ENCODE measurements at regions not wholly inside any gene's neighbourhood (a gene's known extent, or its start where the extent isn't known, plus 50 kb on each side); places are given as distances from the start of the nearest gene placed in this dataset.

GRCh38 chrX:85517994-85518718 is 138.7 kb upstream of the POF1B start:
- Histone ChIP-seq H3K4me2 (ENCODE audit: insufficient read depth, low read length) (no peak overlapping the region), H3K4me3 (no peak overlapping the region), H3K27me3 (ENCODE audit: control insufficient read depth in 2 of 2, insufficient read depth in 2 of 2, low read length in 2 of 2) (no peaks in the 10 kb centered on the region), H3K79me2 (ENCODE audit: control insufficient read depth, insufficient read depth, low read length) (no peaks in the 10 kb centered on the region), H3K9me1 (ENCODE audit: control insufficient read depth, insufficient read depth, low read length) (no peaks in the 10 kb centered on the region), H3K27ac (ENCODE audit: extremely low read depth, low read depth, low read length) (no peak overlapping the region), H3K36me3 (ENCODE audit: control insufficient read depth, insufficient read depth, low read length) (no peaks in the 10 kb centered on the region), H3K9ac (ENCODE audit: insufficient read depth in 1 of 2, low read depth in 2 of 2, low read length in 2 of 2) (no peak overlapping the region), H3K9me3 (replicated peaks; ENCODE audit: control insufficient read depth, insufficient read depth, low read depth, low read length) (no peaks in the 10 kb centered on the region), H2AFZ (ENCODE audit: low read depth, low read length) (no peak overlapping the region), H3K4me1 (replicated peaks in 1 of 2; ENCODE audit: control insufficient read depth in 2 of 2, insufficient read depth in 2 of 2, low read length in 2 of 2) (no peaks in the 10 kb centered on the region), H4K20me1 (replicated peaks; ENCODE audit: control insufficient read depth, insufficient read depth, low read length) (no peaks in the 10 kb centered on the region)
- DNase-seq (ENCODE audit: extremely low read depth in 1 of 4, low spot score in 3 of 4) (no peak), FAIRE-seq (no peak), ATAC-seq (no peak)
- WGBS (ENCODE audit: insufficient coverage, low coverage, missing lambda C conversion rate), result 0% methylated on average over 2 of the region's 2 CpGs
- TF ChIP-seq MTA2 (IDR thresholded peaks at IDR 0.05; ENCODE audit: low read depth) (no peak), FOXM1 (IDR thresholded peaks at IDR 0.05; ENCODE audit: low read depth) (no peak), FOXM1 (CRISPR knock-in tag; IDR thresholded peaks at IDR 0.05; ENCODE audit: low read depth) (no peak), MBD1 (CRISPR knock-in tag; IDR thresholded peaks at IDR 0.05) (no peak), POLR2AphosphoS2 (IDR thresholded peaks at IDR 0.05; ENCODE audit: low read length) (no peak), ZNF184 (CRISPR knock-in tag; IDR thresholded peaks at IDR 0.05) (no peak), MTF1 (CRISPR knock-in tag; IDR thresholded peaks at IDR 0.05; ENCODE audit: borderline replicate concordance) (no peak), OTX1 (CRISPR knock-in tag; IDR thresholded peaks at IDR 0.05) (no peak), TSC22D4 (tag; IDR thresholded peaks at IDR 0.05) (no peak), SFPQ (IDR thresholded peaks at IDR 0.05; ENCODE audit: low read depth, low read length) (no peak), POLR3G (IDR thresholded peaks at IDR 0.05; ENCODE audit: extremely low read depth, insufficient read length, insufficient replicate concordance) (no peak), NR1H2 (CRISPR knock-in tag; IDR thresholded peaks at IDR 0.05) (no peak), NR2C1 (IDR thresholded peaks at IDR 0.05) (no peak), NR2C1 (tag; IDR thresholded peaks at IDR 0.05) (no peak), ZNF311 (CRISPR knock-in tag; IDR thresholded peaks at IDR 0.05) (no peak)
- ChIA-PET CTCF (ENCODE audit: low intra/inter-chr PET ratio) (no interaction called here), POLR2A (no interaction called here)
- in situ Hi-C loops (cut with MboI), result no loop called here
- intact Hi-C loops (cut with micrococcal nuclease), result no loop called here
- BruUV-seq (replicated peaks), result no TSS peak

All from K562 (cell line).